HFFc6 (cell line): ENCODE measurements at regions not wholly inside any gene's neighbourhood (a gene's known extent, or its start where the extent isn't known, plus 50 kb on each side); places are given as distances from the start of the nearest gene placed in this dataset.

Source experiments
- DNase-seq: peaks from one replicate; pipeline ENCODE4 v3.0.0-alpha.2; 2018
- H3K27ac Mint-ChIP-seq: 2 replicates; pipeline ENCODE4 v1.8.0; 2020; ENCODE audit warnings: mild to moderate bottlenecking, mixed read lengths
- H3K27me3 Mint-ChIP-seq: 2 replicates; pipeline ENCODE4 v1.8.0; 2021; ENCODE audit warnings: mild to moderate bottlenecking, moderate library complexity, mixed read lengths; ENCODE audit not compliant: insufficient read depth
- H3K36me3 Mint-ChIP-seq: 2 replicates; pipeline ENCODE4 v1.8.0; 2021; ENCODE audit warnings: low read depth, mixed read lengths
- H3K4me1 Mint-ChIP-seq: 2 replicates; pipeline ENCODE4 v1.8.0; 2020; ENCODE audit warnings: low read depth, mixed read lengths
- H3K4me3 Mint-ChIP-seq: 2 replicates; pipeline ENCODE4 v1.8.0; 2020; ENCODE audit warnings: mild to moderate bottlenecking, moderate library complexity, mixed read lengths
- H3K9me3 Mint-ChIP-seq: 2 replicates; pipeline ENCODE4 v1.8.0; 2020; ENCODE audit warnings: mild to moderate bottlenecking, mixed read lengths
- CTCF ChIP-seq: fragments of 200-600 bp; sonication (generic); IDR thresholded peaks from 2 replicates; pipeline ENCODE4 v1.5.0; 2021; ENCODE audit warnings: antibody characterized with exemption, mild to moderate bottlenecking

- DNase-seq = no peak
- Mint-ChIP-seq H3K27ac (no peak overlapping the region), H3K36me3 (no peaks in the 10 kb centered on the region), H3K9me3 (no peaks in the 10 kb centered on the region), H3K4me1 (no peaks in the 10 kb centered on the region), H3K27me3 (peaks cover 6% of the 10 kb centered on the region), H3K4me3 (no peak overlapping the region)
- TF ChIP-seq CTCF = no peak
Measured at GRCh38 chr9:107960916-107961315, 471.3 kb upstream of the KLF4 start.

- Mint-ChIP-seq H3K9me3 (peaks cover 14% of the 10 kb centered on the region), H3K4me1 (no peaks in the 10 kb centered on the region), H3K36me3 (no peaks in the 10 kb centered on the region), H3K4me3 (no peak overlapping the region), H3K27me3 (peaks cover 2% of the 10 kb centered on the region), H3K27ac (no peak overlapping the region)
- no peak for TF ChIP-seq CTCF
- no peak for DNase-seq
Measured at GRCh38 chr9:107954312-107954711, 464.7 kb upstream of the KLF4 start.

GRCh38 chr9:107953556-107954125 lies 464.1 kb upstream of the KLF4 start:
- Mint-ChIP-seq H3K27ac (no peak overlapping the region), H3K9me3 (peaks cover 14% of the 10 kb centered on the region), H3K27me3 (peaks cover 2% of the 10 kb centered on the region), H3K36me3 (no peaks in the 10 kb centered on the region), H3K4me1 (no peaks in the 10 kb centered on the region), H3K4me3 (no peak overlapping the region)
- DNase-seq = no peak
- TF ChIP-seq CTCF = no peak

DNA sequence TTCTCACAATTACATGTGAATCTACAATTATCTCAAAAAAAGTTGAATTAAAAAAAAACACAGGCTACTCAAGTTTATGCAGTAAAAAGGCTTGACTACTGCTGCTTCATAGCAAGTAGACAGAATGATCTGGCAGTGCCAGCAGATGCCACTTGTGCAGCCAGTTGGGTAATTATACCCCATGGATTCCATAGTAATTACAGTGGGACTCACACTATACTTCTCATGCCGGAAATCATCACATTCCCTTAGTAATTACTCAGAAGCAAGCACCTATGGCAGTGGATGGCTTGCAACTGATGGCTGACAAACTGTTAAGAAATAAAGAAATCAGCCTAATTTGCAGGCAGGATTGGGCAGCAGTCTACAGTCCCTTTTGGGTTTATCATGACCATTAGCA lies 463.2 kb upstream of the KLF4 start:
- TF ChIP-seq CTCF = no peak
- DNase-seq = no peak
- Mint-ChIP-seq H3K4me3 (no peak overlapping the region), H3K27me3 (peaks cover 2% of the 10 kb centered on the region), H3K9me3 (peaks cover 14% of the 10 kb centered on the region), H3K36me3 (no peaks in the 10 kb centered on the region), H3K27ac (no peak overlapping the region), H3K4me1 (no peaks in the 10 kb centered on the region)

GRCh38 chr9:107951511-107951910 lies 461.9 kb upstream of the KLF4 start:
- no peak overlapping the region for H3K27ac Mint-ChIP-seq
- TF ChIP-seq CTCF = no peak
- H3K36me3 Mint-ChIP-seq = no peaks in the 10 kb centered on the region
- H3K9me3 Mint-ChIP-seq = peaks cover 14% of the 10 kb centered on the region
- no peak overlapping the region for H3K4me3 Mint-ChIP-seq
- H3K4me1 Mint-ChIP-seq = no peaks in the 10 kb centered on the region
- no peak for DNase-seq
- peaks cover 2% of the 10 kb centered on the region for H3K27me3 Mint-ChIP-seq

DNA sequence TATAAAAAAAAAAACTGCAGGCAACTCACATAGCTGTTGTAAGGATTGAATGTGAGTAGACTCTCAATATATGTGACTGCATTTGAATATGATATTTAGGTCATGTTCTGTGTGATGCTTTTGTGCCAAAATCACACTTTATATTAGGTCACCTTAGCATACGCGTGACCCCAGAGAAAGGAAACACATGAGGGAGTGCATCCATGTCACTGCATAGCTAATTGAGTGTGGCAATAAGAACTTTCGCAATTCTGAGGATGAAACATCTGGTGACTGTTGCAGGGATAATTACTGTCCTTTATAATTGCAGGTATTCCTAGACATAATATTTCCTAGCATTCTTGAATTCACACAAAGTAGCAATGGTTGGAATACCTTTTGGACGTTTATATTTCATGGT lies 459.5 kb upstream of the KLF4 start:
- H3K9me3 Mint-ChIP-seq = peaks cover 14% of the 10 kb centered on the region
- no peaks in the 10 kb centered on the region for H3K36me3 Mint-ChIP-seq
- H3K4me3 Mint-ChIP-seq = no peak overlapping the region
- no peak for TF ChIP-seq CTCF
- no peak overlapping the region for H3K27ac Mint-ChIP-seq
- no peaks in the 10 kb centered on the region for H3K4me1 Mint-ChIP-seq
- peaks cover 1% of the 10 kb centered on the region for H3K27me3 Mint-ChIP-seq
- DNase-seq = no peak
